Hematopoietic multipotent progenitor cell treated with erythropoietin and hydrocortisone succinate and interleukin-3 and kit ligand, for 8 days (in vitro differentiated cells): ENCODE measurements at regions not wholly inside any gene's neighbourhood (a gene's known extent, or its start where the extent isn't known, plus 50 kb on each side); places are given as distances from the start of the nearest gene placed in this dataset.
"Not testable (repeated sequence)": the region's sequence is repeated elsewhere in the genome, so short reads cannot be mapped to it uniquely, and the experiment has no call there.

Source experiments
- DNase-seq: peaks from one replicate; pipeline ENCODE4 v3.0.0-alpha.2; 2015

DNA sequence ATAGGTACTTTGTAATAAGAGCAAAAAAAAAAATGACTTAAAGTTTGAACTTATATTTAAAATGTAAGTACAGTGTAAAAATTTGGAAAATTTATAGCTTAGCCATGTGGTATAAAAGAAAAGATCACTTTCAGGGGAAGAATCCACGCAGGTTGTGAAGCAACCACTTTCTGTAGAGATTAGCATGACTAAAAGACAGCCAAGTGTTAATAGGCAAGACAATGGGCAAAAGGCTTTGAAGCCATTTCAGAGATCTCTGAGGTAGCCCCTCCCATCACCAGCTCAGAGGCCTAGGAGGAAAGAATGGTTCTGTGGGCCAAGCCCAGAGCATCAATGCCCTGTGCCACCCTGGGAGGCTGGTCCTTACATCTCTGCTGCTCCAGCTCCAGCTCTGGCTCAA lies 346.3 kb upstream of the CHD1 start:
- DNase-seq, result no peak

DNA sequence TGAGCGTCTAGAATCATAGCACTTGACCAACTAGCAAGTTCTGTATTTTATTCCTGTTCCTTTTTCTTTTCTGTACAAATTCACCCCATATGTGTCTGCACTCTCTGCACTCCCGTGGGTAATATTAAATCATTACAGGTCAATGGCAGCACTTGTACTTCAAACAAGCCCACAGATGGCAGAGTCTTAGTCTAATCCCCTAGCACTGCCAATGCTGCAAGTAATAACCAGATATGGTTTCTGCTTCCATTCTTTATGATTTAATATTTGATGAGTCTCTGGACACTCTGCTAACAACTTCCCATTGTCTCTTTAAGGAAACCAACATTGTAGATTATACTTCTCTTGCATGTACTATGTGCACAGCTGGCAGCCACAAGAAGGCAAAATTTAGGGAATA lies 343.8 kb upstream of the CHD1 start:
- DNase-seq, result no peak

DNA sequence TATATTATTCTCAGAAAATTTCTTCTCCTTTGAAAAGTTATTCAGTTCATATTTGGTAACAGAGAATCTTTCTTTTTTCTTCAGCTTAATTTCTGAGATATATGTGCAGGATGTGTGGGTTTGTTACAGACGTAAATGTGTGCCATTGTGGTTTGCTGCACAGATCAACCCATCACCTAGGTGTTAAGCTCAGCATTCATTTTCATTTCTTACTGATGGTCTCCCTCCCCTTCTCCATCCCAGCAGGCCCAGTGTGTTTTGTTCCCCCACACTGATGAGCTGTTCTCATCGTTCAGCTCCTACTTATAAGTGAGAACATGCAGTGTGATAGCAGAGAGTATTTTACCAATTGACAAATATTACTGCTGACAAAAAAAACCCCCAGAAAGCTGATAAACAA lies 330.0 kb upstream of the CHD1 start:
- no peak for DNase-seq

DNA sequence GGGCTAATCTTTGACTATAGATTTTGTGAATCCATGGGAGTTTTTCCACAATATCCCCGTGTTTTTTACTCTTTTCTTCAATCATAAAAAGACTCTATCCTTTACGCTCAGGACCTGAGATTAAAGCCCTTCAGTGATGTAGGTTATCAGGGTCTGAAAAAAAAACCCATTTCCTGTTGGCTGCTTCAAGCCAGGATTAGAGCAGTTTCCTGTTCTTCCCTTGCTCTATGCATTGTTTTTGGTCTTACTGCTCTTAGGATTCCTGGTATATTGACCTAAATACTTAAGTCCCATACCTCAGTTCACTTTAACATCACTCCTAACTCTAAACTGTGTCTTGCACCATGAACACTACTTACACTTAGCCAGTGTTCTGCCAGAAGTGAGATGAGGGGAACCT lies 319.3 kb upstream of the CHD1 start:
- DNase-seq, result no peak

DNA sequence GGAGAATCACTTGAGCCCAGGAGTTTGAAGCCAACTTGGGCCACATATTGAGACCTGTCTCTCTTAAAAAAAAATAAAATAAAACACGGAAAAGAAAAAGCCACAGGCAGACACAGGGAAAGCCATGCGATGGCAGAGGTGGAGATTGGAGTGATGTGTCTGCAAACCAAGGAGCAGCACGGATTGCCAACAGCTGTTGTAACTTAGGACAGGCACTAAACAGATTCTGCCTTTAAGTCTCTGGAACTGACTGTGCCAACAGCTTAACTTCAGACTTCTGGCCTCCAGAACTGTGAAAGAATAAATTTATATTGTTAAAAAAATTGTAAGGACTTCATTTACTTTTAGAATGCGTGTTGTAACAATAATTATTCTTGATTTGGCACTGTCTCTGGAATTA lies 318.5 kb upstream of the CHD1 start:
- no peak for DNase-seq

DNA sequence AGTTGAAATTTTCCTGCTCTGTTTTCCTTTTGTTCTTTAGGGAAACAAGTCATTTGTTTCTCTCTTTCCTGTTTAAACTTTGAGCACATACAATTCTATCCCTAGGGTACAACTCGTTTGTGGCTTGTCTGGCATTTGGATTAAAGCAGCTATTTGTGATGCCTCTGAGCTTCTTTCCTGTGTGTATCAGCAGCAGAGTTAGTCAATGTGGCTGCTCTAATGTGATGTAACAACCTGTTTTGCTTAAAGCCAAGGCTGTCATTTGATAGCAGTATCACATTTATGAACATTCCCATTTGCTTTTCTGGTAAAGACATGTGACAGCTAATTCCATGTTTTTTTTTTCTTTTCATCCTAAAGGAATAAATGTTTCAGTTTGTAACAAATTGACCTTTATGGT lies 314.3 kb upstream of the CHD1 start:
- DNase-seq, result no peak

DNA sequence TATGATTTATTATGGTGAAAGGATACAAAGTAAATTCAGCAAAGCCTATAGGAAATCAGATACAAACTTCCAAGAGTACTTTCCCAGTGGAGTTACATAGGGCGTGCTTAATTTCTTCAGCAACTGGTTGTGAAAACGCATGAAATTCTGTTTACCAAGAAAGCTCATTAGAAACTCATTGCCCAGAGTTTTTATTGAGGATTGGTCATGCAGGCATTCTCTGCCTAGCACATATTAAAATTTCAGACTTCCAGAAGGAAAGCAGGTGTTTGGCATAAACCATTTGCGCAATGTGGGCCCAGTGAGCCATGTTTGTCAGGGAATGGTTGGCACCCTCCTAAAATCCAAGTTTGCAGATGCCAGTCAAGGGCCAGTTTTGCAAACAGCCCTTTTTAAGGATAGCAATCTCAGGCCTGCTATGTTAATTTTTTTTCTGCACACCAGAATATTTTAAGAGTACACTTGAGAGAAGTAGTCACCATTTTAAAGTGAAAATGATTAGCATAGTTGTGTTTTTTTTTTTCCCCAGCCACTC lies 311.1 kb upstream of the CHD1 start:
- DNase-seq, result no peak

DNA sequence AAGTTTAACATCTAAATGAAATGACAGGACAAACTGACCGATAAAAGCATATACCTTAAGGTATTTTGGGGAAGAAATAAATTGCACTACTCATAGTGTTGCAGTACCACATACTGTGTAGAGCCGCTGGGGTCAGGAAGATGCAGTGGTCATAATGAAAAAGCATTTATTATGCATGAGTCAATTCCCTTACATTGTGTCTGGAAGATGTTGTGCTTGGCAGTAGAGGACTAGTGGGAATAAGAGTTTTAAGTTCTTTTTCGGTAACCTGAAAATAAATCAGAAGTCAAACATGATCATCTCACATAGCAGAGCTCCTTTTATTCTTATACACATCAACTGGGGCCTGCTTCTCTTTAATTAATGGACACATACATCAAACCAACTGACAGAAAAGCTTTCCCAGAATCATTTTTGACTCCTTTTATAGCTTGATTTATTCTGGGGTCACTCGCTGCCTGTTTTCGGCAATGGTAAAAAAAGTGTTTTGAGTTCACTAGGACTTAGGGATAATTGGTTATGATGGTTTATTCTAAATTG lies 262.5 kb upstream of the CHD1 start:
- DNase-seq, result no peak

DNA sequence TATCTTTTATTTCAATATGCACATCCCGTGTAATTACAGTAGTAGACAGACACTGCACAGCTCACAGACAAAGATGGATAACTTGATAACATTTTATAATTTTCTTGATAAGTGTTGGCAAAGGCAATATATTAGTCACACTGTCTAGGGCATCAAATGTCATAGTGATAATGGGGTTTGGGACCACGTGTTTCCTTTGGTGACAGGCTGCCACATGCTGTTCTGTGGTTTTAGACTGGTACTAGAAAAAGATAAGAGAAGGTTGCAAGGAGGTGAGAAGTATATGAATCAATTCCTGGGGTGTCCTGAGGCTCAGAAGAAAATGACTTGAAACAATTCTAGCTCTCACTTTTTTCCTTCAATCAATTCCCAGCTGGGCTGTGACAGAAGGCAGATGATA lies 258.8 kb upstream of the CHD1 start:
- DNase-seq, result peak; percentile 3

DNA sequence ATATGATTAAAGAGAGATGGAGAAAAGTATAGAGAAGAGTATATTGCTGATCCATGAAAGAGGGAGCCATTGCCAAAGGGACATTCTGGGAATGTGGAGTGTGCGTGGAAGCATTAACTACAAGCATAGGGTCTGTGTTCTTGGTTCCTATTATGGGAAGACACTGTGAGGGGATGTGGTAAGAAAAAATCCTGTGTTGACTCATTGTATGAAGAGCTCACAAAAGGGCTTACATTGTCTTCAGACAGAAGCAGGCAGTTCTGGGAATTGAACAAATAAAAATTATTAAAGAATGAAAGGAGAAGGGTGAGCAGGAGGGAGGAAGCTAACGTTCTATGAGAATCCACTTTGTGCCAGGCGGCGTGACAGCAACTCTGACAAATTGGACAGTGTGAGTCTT lies 250.4 kb upstream of the CHD1 start:
- no peak for DNase-seq

DNA sequence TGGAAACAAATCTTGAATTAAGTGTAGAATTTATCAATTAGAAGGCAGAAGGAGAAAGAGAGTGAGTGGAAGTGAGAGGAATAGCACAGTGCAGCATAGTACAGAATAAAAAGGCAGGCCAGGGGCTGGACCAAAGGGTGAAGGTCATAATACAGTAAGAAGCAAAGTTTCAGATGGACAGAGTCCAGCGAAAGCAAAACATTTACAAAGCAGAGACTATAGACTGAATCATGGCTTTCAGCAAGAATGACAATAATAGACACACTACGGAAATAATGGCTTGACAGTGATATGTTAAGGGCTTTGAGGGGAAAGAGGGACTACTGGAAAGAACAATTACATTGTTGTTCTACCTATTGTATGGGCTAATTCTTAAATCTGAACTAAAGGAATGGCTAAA lies 249.0 kb upstream of the CHD1 start:
- DNase-seq, result no peak

DNA sequence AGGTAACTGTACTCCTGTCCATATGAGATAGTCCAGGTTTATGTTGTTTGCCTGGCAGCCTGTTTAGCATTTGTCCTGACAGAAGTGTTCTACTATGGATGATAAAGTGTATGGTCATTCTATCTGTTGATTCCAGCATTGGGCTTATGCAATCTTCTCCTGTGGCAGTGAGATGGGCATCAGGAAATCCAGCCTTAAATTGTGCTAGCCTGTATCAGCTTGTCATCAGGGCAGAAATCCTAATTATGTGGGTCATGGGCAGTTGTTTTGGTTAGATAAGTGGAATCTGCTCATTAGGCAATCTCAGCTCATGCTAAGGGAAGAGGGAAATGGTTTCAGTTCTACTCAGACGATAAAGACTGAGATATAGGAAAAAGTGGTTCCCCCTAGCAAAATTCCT lies 247.4 kb upstream of the CHD1 start:
- DNase-seq, result no peak

DNA sequence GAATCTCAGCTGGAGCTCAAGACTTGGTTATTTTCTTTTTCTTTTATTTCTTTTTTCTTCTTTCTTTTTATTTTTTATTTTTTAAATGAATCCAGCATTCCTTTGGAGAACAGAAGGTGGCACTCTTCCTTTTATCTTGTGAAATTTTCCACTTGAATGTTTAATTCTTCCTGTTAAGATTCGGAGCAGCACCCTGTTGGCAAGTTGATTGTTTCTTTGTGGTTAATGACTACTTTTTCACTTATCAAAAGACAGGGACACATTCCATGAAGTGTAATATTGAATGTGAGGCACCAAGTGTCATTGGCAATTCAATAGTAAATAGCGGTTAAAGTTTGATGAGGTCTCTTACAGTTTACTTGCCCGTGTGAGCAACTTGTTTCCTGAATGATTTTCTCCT lies 240.5 kb upstream of the CHD1 start:
- DNase-seq, result no peak

DNA sequence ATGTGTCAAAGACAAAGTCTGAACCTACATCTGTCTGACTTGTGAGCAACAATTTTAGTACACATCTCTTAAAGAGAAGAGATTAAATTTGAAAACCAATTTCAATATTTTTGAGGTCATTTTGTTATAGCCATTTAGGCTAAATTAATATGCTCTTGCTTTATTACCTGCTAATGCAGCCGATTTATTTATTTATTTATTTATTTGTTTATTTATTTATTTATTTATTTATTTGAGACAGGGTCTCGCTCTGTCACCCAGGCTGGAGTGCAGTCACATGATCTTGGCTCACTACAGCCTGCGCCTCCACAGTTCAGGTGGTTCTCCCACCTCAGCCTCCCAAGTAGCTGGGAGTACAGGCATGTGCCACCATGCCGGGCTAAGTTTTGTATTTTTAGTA lies 232.7 kb upstream of the CHD1 start:
- DNase-seq, result not testable (repeated sequence)

DNA sequence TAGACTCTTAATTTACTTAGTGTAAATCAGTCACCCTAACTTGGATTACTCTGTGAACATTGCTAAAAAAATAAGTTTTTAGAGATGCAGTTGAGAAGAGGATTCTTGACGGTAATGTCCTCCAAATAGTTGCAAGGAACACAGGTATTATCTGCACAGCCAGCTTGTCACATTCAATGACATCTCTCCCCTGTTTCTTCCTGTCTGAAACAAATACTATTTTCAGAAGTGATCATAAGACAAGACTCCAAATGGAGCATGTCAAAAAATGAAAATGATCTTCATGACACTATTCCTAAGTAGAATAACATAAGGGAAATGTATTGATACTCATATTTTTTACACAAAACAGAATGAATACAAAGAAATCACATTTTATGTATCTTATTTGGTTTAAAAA lies 227.9 kb upstream of the CHD1 start:
- DNase-seq, result no peak

DNA sequence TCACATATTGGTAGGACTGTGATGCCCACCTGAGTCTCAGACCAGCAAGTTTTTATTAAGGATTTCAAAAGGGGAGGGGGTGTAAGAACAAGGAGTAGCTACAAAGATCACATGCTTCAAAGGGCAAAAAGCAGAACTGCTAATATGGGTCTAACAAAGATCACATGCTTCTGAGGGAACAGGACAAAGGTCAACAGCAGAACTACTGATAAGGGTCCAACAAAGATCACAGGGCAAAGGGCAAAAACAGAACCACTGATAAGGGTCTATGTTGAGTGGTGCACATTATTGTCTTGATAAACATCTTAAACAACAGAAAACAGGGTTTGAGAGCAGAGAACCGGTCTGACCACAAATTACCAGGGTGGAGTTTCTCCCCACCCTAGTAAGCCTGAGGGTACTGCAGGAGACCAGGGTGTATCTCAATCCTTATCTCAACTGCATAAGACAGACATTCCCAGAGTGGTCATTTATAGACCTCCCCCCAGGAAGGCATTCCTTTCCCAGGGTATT lies 214.5 kb upstream of the CHD1 start:
- not testable (repeated sequence) for DNase-seq

DNA sequence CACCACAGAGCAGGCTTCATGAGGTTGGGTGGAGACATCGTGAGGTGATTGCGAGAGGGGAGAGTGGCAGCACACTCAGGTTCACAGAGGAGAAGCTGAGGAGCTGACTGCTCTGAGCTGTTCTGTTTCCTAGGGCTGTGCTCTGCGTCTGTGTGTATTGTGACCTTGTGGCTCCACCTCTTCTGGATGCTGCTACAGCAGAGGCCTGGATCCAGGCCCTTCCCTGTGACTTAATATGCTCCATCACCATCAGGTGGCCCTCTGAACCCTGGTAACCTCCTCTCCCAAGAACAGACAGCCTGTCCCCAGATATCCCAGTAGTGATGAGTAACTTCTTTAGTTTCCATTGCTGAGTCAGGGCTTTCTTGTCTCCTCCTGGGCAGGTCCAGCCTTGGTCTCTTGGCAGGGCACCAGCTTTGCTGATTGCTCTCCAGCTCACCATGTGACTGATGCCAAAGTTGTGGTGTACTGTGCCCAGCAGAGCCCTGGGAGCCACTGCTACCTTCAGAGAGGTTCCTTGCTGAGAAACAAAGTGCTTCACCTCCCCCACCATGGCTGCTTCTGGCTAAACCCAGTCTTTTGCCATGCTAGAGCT lies 212.8 kb upstream of the CHD1 start:
- DNase-seq, result peak; percentile 16

DNA sequence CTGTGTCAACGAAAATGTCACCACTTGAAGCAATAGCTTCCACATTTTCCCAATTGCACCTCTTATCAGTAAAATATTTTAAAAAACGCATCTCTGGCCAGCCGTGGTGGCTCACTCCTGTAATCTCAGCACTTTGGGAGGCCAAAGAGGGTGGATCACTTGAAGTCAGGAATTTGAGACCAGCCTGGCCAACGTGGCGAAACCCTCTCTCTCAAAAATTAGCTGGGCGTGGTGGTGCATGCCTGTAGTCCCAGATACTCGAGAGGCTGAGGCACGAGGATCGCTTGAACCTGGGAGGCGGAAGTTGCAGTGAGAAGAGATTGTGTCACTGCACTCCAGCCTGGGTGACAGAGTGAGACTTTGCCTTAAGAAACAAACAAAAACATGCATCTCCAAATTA lies 210.1 kb upstream of the CHD1 start:
- no peak for DNase-seq

DNA sequence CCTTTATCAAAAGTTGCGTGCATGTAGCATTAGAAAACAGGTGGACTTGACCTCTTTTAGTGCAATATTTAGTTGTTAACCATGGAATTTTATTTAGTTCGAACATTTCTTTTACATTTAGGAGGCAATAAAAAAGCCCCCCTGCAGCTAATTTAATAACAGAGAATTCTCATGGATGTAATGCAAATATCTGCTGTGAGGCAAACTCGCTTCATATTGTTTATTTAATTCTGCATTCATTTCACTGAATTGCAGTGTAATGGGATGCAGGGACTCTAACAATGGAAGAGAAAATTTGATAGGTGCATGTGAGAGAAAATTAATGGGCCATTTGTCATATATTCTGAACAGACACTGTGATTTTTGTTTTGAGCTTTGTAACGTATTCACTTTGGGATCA lies 205.1 kb upstream of the CHD1 start:
- no peak for DNase-seq

DNA sequence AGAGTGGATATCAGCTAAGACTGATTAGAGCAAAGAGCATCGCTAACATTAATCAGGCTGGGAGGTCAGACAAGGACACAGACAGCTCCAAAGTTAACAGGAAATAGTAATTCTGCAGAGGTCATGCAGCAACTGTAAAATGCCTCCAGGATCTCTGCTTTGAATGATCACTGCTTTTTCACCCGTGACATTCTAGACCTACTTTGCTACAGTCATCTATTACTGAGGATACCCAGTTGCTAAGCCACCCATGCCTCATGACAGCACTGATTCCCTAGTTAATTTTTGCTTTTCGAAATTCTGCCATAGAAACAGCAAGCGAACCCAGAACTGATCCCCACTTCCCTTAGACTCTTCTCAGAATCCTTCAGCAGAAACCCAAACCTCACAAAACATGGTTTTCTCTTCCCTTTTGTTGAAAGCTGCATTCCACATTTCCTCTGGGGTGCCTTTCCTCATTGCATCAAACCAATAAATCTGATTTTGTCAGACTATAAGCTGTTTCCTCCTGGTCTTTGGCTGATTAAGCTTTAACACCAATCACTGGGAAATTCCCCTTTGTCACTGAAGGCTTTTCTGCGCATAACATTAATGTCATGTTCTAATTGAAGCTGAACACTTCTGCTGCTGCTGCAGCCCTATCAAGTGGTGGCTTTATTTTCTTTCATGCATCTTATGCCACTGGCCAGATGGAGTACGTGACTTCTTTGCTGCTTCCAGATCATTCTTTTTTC lies 201.1 kb upstream of the CHD1 start:
- no peak for DNase-seq

DNA sequence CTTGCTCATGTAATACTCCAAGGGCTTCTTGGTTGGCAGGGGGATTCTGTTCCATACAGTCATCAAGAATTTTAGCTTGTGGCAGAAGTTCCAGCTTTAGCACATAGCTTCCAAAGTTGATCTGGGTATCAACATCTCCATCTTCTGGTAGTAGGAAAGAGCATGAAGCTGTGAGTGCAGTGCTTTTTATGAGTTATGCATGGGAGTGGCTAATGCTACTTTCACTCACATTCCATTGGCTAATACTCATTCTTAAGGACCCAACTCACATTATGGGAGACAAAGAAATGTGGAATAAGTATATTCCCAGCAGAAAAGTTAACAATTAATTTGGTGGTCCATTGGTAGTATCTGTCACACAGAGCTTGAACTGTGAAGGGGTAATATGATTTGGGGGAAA lies 194.2 kb upstream of the CHD1 start:
- DNase-seq, result no peak

DNA sequence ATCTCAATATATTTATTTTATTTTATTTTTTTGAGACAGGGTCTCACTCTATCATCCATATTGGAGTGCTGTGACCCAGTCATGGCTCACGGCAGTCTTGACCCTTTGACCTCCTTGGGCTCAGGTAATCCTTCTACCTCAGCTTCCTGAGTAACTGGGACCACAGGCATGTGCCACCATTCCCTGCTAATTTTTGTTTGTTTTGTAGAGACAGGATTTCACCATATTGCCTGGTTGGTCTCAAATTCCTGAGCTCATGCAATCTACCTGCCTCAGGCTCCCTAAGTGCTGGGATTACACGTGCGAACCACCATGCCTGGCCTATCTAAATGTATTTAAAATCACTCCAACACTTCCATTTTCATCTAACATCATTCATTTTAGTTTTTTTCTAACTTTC lies 190.5 kb upstream of the CHD1 start:
- DNase-seq, result no peak

DNA sequence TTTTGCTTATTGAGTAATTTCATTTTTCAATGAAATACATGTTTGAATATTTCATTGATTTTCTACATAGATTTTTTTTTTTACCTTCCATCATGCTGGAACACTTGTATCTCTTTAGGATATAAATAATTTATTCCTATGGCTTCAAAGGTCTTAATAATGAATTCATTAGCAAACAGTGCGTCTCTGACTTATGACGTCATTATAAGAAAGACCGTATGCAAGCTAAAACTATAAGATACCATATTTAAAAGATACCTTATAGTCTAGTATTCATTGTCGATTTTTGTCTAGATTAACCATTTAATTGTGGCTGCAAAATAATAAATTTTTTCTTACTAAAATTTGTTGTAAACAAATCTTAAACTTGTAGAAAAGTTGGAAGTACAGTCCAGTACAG lies 187.7 kb upstream of the CHD1 start:
- no peak for DNase-seq

DNA sequence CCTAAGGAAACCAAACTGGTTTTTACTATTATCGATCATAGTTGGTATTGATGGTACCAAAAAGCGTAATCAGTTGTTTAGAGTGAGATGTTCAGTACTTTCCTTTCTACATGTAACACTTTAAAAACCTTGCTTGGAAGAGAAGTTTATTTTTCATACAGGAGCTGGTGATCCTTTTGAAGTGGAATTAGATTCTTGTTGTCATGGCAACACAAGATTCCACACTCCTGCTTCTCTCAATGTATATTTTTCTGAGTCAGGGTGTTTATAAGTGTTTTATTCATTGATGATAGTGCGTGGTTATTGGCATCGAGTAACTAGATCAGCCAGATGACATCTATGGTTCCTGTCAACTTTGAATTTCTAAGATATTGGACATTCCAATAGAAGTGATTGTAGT lies 181.1 kb upstream of the CHD1 start:
- no peak for DNase-seq

DNA sequence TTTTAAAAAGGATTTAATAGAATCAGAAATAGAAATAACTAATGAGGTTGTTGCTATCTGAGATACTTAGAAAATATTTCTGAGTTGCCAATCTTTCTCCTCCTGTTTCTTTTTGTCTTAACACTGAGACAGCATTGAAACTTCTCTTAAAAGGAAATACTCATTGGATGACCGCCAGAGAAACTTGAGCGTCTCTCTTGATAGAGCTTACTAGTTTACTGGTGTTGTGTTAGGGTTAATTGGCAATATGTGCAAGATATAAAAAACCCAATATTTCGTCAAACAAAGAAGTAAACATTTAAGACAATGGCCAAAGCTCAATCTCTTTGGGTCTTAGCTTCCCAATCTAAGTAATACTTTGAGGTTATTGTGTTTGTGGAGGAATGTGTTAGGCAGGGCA lies 176.4 kb upstream of the CHD1 start:
- peak; percentile 9 for DNase-seq
